ENCODE measurements at regions not wholly inside any gene's neighbourhood (a gene's known extent, or its start where the extent isn't known, plus 50 kb on each side); places are given as distances from the start of the nearest gene placed in this dataset.

GRCh38 chr4:115366390-115366789 is 253.0 kb upstream of the NDST4 start:
- no peak for DNase-seq
- intact Hi-C loops (cut with DNase I; ENCODE audit: low total_unique reads), result no loop called here
- Histone ChIP-seq H3K27me3 (no peaks in the 10 kb centered on the region), H3K4me3 (no peak overlapping the region), H3K36me3 (ENCODE audit: low read depth, missing control alignments) (no peaks in the 10 kb centered on the region), H3K9me3 (no peaks in the 10 kb centered on the region), H3K4me1 (no peaks in the 10 kb centered on the region), H3K27ac (no peak overlapping the region)
- TF ChIP-seq CTCF (IDR thresholded peaks at IDR 0.05), result no peak
- TF ChIP-seq POLR2A (IDR thresholded peaks at IDR 0.05), result no peak
- WGBS, 2 donors, result 92 to 100% methylated on average over 1 to 4 of the region's 4 CpGs

- intact Hi-C loops (cut with DNase I; ENCODE audit: low total_unique reads), result no loop called here
- Histone ChIP-seq H3K27ac (no peak overlapping the region), H3K4me1 (no peaks in the 10 kb centered on the region), H3K9me3 (no peaks in the 10 kb centered on the region), H3K27me3 (no peaks in the 10 kb centered on the region), H3K4me3 (no peak overlapping the region), H3K36me3 (ENCODE audit: low read depth, missing control alignments) (no peaks in the 10 kb centered on the region)
- WGBS, 2 donors, result 43 to 98% methylated on average over 1 to 3 of the region's 3 CpGs
- no peak for DNase-seq
- TF ChIP-seq POLR2A (IDR thresholded peaks at IDR 0.05) (no peak), CTCF (IDR thresholded peaks at IDR 0.05) (no peak)
Observed at GRCh38 chr4:115365185-115365584, 251.8 kb upstream of the NDST4 start.

- Histone ChIP-seq H3K9me3 (no peaks in the 10 kb centered on the region), H3K36me3 (ENCODE audit: low read depth, missing control alignments) (no peaks in the 10 kb centered on the region), H3K4me1 (no peaks in the 10 kb centered on the region), H3K27me3 (no peaks in the 10 kb centered on the region), H3K27ac (no peak overlapping the region), H3K4me3 (no peak overlapping the region)
- TF ChIP-seq POLR2A (IDR thresholded peaks at IDR 0.05), result no peak
- no peak for TF ChIP-seq CTCF (IDR thresholded peaks at IDR 0.05)
- no peak for DNase-seq
- intact Hi-C loops (cut with DNase I; ENCODE audit: low total_unique reads), result no loop called here
Observed at GRCh38 chr4:115361781-115362180, 248.4 kb upstream of the NDST4 start.

GRCh38 chr4:115360431-115360830 is 247.0 kb upstream of the NDST4 start:
- H3K27ac ChIP-seq, result no peak overlapping the region
- H3K4me1 ChIP-seq, result no peaks in the 10 kb centered on the region
- no peaks in the 10 kb centered on the region for H3K9me3 ChIP-seq
- TF ChIP-seq CTCF (IDR thresholded peaks at IDR 0.05) (no peak), POLR2A (IDR thresholded peaks at IDR 0.05) (no peak)
- no peaks in the 10 kb centered on the region for H3K27me3 ChIP-seq
- no peak overlapping the region for H3K4me3 ChIP-seq
- no peak for DNase-seq
- intact Hi-C loops (cut with DNase I; ENCODE audit: low total_unique reads), result no loop called here
- WGBS, 2 donors, result 51 to 64% methylated on average over 2 of the region's 2 CpGs
- no peaks in the 10 kb centered on the region for H3K36me3 ChIP-seq (ENCODE audit: low read depth, missing control alignments)

- H3K9me3 ChIP-seq, result no peaks in the 10 kb centered on the region
Observed at GRCh38 chr4:115357776-115358175, 244.4 kb upstream of the NDST4 start.

More at GRCh38 chr4:115357776-115358175, 244.4 kb upstream of the NDST4 start:
- no peaks in the 10 kb centered on the region for H3K36me3 ChIP-seq (ENCODE audit: low read depth, missing control alignments)
- intact Hi-C loops (cut with DNase I; ENCODE audit: low total_unique reads), result no loop called here
- H3K27me3 ChIP-seq, result no peaks in the 10 kb centered on the region
- DNase-seq, result no peak
- H3K27ac ChIP-seq, result no peak overlapping the region
- no peak overlapping the region for H3K4me3 ChIP-seq
- H3K4me1 ChIP-seq, result no peaks in the 10 kb centered on the region
- TF ChIP-seq POLR2A (IDR thresholded peaks at IDR 0.05) (no peak), CTCF (IDR thresholded peaks at IDR 0.05) (no peak)
